Ectodermal cell (in vitro differentiated cells): ENCODE measurements at regions not wholly inside any gene's neighbourhood (a gene's known extent, or its start where the extent isn't known, plus 50 kb on each side); places are given as distances from the start of the nearest gene placed in this dataset.

ENCODE experiments used
- H3K27ac ChIP-seq: 2 replicates; pipeline ENCODE4 v1.7.0; 2013; ENCODE audit warnings: mild to moderate bottlenecking, low read depth, low read length; ENCODE audit not compliant: insufficient read depth, poor library complexity, severe bottlenecking
- H3K27me3 ChIP-seq: 2 replicates; pipeline ENCODE4 v1.7.0; 2013; ENCODE audit warnings: mild to moderate bottlenecking, low read length; ENCODE audit not compliant: insufficient read depth, control insufficient read depth, poor library complexity, severe bottlenecking
- H3K36me3 ChIP-seq: one replicate; pipeline ENCODE4 v1.7.0; 2013; ENCODE audit warnings: low read length; ENCODE audit not compliant: control insufficient read depth, insufficient read depth
- H3K4me1 ChIP-seq: one replicate; pipeline ENCODE4 v1.7.0; 2013; ENCODE audit warnings: low read length; ENCODE audit not compliant: control insufficient read depth, insufficient read depth
- H3K4me3 ChIP-seq: 2 replicates; pipeline ENCODE4 v1.7.0; 2013; ENCODE audit warnings: low read depth, low read length, control low read depth; ENCODE audit not compliant: insufficient read depth
- H3K9me3 ChIP-seq: 2 replicates; pipeline ENCODE4 v1.7.0; 2013; ENCODE audit warnings: mild to moderate bottlenecking, low read length, moderate library complexity; ENCODE audit not compliant: control insufficient read depth
- WGBS, 2 experiments: methylation state at CpG; one replicate each; pipeline ENCODE4 v1.1.7; 2013; ENCODE audit warnings: missing lambda C conversion rate in 2 of 2; 5-methylcytosine and 5-hydroxymethylcytosine counted together

GRCh38 chr4:178349601-178350000 lies 907.4 kb upstream of the AGA start:
- no peaks in the 10 kb centered on the region for H3K36me3 ChIP-seq
- no peaks in the 10 kb centered on the region for H3K27me3 ChIP-seq
- H3K27ac ChIP-seq, result no peak overlapping the region
- 73 to 95% methylated on average over 2 to 4 of the region's 4 CpGs for WGBS, 2 experiments
- H3K4me1 ChIP-seq, result no peaks in the 10 kb centered on the region
- H3K9me3 ChIP-seq, result no peaks in the 10 kb centered on the region
- no peak overlapping the region for H3K4me3 ChIP-seq

GRCh38 chr4:178351185-178351584 lies 908.9 kb upstream of the AGA start:
- H3K4me1 ChIP-seq, result no peaks in the 10 kb centered on the region
- no peak overlapping the region for H3K27ac ChIP-seq
- H3K4me3 ChIP-seq, result no peak overlapping the region
- H3K27me3 ChIP-seq, result no peaks in the 10 kb centered on the region
- H3K9me3 ChIP-seq, result no peaks in the 10 kb centered on the region
- no peaks in the 10 kb centered on the region for H3K36me3 ChIP-seq

- no peaks in the 10 kb centered on the region for H3K36me3 ChIP-seq
- H3K27ac ChIP-seq, result no peak overlapping the region
- no peaks in the 10 kb centered on the region for H3K27me3 ChIP-seq
- WGBS, 2 experiments, result 93 to 100% methylated on average over 2 of the region's 2 CpGs
- no peaks in the 10 kb centered on the region for H3K4me1 ChIP-seq
- H3K4me3 ChIP-seq, result no peak overlapping the region
- H3K9me3 ChIP-seq, result no peaks in the 10 kb centered on the region
These were observed 914.5 kb upstream of the AGA start for GRCh38 chr4:178356725-178357124.

GRCh38 chr4:178385481-178385880 lies 943.2 kb upstream of the AGA start:
- Histone ChIP-seq H3K36me3 (no peaks in the 10 kb centered on the region), H3K4me3 (no peak overlapping the region), H3K27me3 (no peaks in the 10 kb centered on the region), H3K27ac (no peak overlapping the region), H3K4me1 (no peaks in the 10 kb centered on the region), H3K9me3 (no peaks in the 10 kb centered on the region)
- WGBS, 2 experiments, result 85 to 92% methylated on average over 2 of the region's 2 CpGs

- Histone ChIP-seq H3K9me3 (no peaks in the 10 kb centered on the region), H3K27me3 (no peaks in the 10 kb centered on the region), H3K36me3 (no peaks in the 10 kb centered on the region), H3K27ac (no peak overlapping the region), H3K4me3 (no peak overlapping the region), H3K4me1 (no peaks in the 10 kb centered on the region)
- 85 to 97% methylated on average over 2 of the region's 2 CpGs for WGBS, 2 experiments
These were observed 945.5 kb upstream of the AGA start for GRCh38 chr4:178387756-178388155.

GRCh38 chr4:178395798-178396197 lies 953.6 kb upstream of the AGA start:
- Histone ChIP-seq H3K36me3 (no peaks in the 10 kb centered on the region), H3K27me3 (no peaks in the 10 kb centered on the region), H3K27ac (no peak overlapping the region), H3K4me1 (no peaks in the 10 kb centered on the region), H3K9me3 (no peaks in the 10 kb centered on the region), H3K4me3 (no peak overlapping the region)
- 69 to 89% methylated on average over 1 of the region's 1 CpG for WGBS, 2 experiments

GRCh38 chr4:178412455-178412854 lies 970.2 kb upstream of the AGA start:
- H3K36me3 ChIP-seq, result no peaks in the 10 kb centered on the region
- no peak overlapping the region for H3K4me3 ChIP-seq
- H3K9me3 ChIP-seq, result no peaks in the 10 kb centered on the region
- no peaks in the 10 kb centered on the region for H3K4me1 ChIP-seq
- no peaks in the 10 kb centered on the region for H3K27me3 ChIP-seq
- WGBS, 2 experiments, result 93 to 100% methylated on average over 1 of the region's 1 CpG
- H3K27ac ChIP-seq, result no peak overlapping the region

GRCh38 chr4:178414042-178414441 lies 971.8 kb upstream of the AGA start:
- 83 to 95% methylated on average over 3 to 4 of the region's 4 CpGs for WGBS, 2 experiments

GRCh38 chr4:178414881-178415446 lies 972.7 kb upstream of the AGA start:
- no peak overlapping the region for H3K4me3 ChIP-seq
- no peaks in the 10 kb centered on the region for H3K36me3 ChIP-seq
- 94 to 96% methylated on average over 18 of the region's 18 CpGs for WGBS, 2 experiments
- no peaks in the 10 kb centered on the region for H3K4me1 ChIP-seq
- H3K27me3 ChIP-seq, result no peaks in the 10 kb centered on the region
- H3K27ac ChIP-seq, result no peak overlapping the region
- no peaks in the 10 kb centered on the region for H3K9me3 ChIP-seq

More at GRCh38 chr4:178414042-178414441, 971.8 kb upstream of the AGA start:
- H3K36me3 ChIP-seq, result no peaks in the 10 kb centered on the region
- no peaks in the 10 kb centered on the region for H3K4me1 ChIP-seq
- no peak overlapping the region for H3K27ac ChIP-seq
- no peak overlapping the region for H3K4me3 ChIP-seq
- no peaks in the 10 kb centered on the region for H3K27me3 ChIP-seq
- no peaks in the 10 kb centered on the region for H3K9me3 ChIP-seq

- no peak overlapping the region for H3K27ac ChIP-seq
- H3K27me3 ChIP-seq, result no peaks in the 10 kb centered on the region
- H3K9me3 ChIP-seq, result no peaks in the 10 kb centered on the region
- H3K4me3 ChIP-seq, result no peak overlapping the region
- 96% methylated on average over 14 of the region's 14 CpGs for WGBS, 2 experiments
- no peaks in the 10 kb centered on the region for H3K4me1 ChIP-seq
- no peaks in the 10 kb centered on the region for H3K36me3 ChIP-seq
These were observed 973.7 kb upstream of the AGA start for GRCh38 chr4:178415925-178416324.

- H3K9me3 ChIP-seq, result no peaks in the 10 kb centered on the region
- H3K4me1 ChIP-seq, result no peaks in the 10 kb centered on the region
- no peaks in the 10 kb centered on the region for H3K27me3 ChIP-seq
- H3K27ac ChIP-seq, result no peak overlapping the region
- H3K36me3 ChIP-seq, result no peaks in the 10 kb centered on the region
- WGBS, 2 experiments, result 89 to 100% methylated on average over 1 of the region's 2 CpGs
- H3K4me3 ChIP-seq, result no peak overlapping the region
These were observed 981.1 kb upstream of the AGA start for GRCh38 chr4:178423366-178423765.
